HepG2 (cell line): ENCODE measurements at regions not wholly inside any gene's neighbourhood (a gene's known extent, or its start where the extent isn't known, plus 50 kb on each side); places are given as distances from the start of the nearest gene placed in this dataset.

Source experiments
- ATAC-seq: fragments of 200-7000 bp; cut with Tn5 transposase; 3 replicates; pipeline ENCODE4 v1.9.1; 2020; ENCODE audit warnings: mild to moderate bottlenecking, moderate library complexity
- BruUV-seq: library from RNA; stranded (reverse); fragments of 400-500 nt; replicated peaks from 2 replicates; lab custom pipeline; 2021; lab: Mats Ljungman, UMichigan
- CTCF ChIA-PET: fragments of 300-600 bp; formaldehyde crosslinking; extraction: SDS; loops from one replicate; lab custom pipeline; 2021; ENCODE audit warnings: low total read pairs, inconsistent platforms, low intra/inter-chr PET ratio; lab: Yijun Ruan, JAX
- POLR2A ChIA-PET: fragments of 350-600 bp; sonication (Branson Sonifier 250); formaldehyde crosslinking; loops from one replicate; lab custom pipeline; 2020; ENCODE audit warnings: antibody characterized with exemption, inconsistent platforms; lab: Yijun Ruan, JAX
- DNase-seq: peaks from one replicate; pipeline ENCODE4 v3.0.0-alpha.2; 2015; ENCODE audit warnings: low spot score
- FAIRE-seq: peaks from 3 replicates; lab custom pipeline; 2011; peaks lifted over from hg19 to GRCh38; lab: Jason Lieb, UNC
- H2AFZ ChIP-seq: one replicate; pipeline ENCODE4 v1.6.1; 2011; ENCODE audit warnings: low read length, inconsistent platforms
- H3K27ac ChIP-seq: fragments of 300-600 bp; 3 replicates; pipeline ENCODE4 v1.8.0; 2011; ENCODE audit warnings: mixed run types, mild to moderate bottlenecking, mixed read lengths, low read length, inconsistent platforms; ENCODE audit not compliant: insufficient read depth; ENCODE audit errors: extremely low read length
- H3K27me3 ChIP-seq, 2 experiments: fragments of 200-600 bp in 1 of 2; 2 replicates in 1 of 2; 3 replicates in 1 of 2; pipeline versions ENCODE4 v1.6.0 to v1.8.0; 2011; ENCODE audit warnings: low read length in 2 of 2, mild to moderate bottlenecking in 2 of 2, moderate library complexity in 2 of 2, inconsistent platforms in 1 of 2; ENCODE audit not compliant: insufficient read depth in 2 of 2, control insufficient read depth in 1 of 2
- H3K36me3 ChIP-seq, 2 experiments: fragments of 200-600 bp in 1 of 2; replicated peaks in 1 of 2; 2 replicates in 1 of 2; 3 replicates in 1 of 2; pipeline versions ENCODE4 v1.5.1 to v1.8.0; 2011; ENCODE audit warnings: low read length in 2 of 2, inconsistent platforms in 1 of 2; ENCODE audit not compliant: insufficient read depth in 2 of 2, control insufficient read depth in 1 of 2
- H3K4me1 ChIP-seq: 2 replicates; pipeline ENCODE4 v1.5.1; 2012; ENCODE audit warnings: low read length, inconsistent platforms; ENCODE audit not compliant: insufficient read depth
- H3K4me2 ChIP-seq: 2 replicates; pipeline ENCODE4 v1.6.0; 2011; ENCODE audit warnings: low read depth, low read length, inconsistent platforms
- H3K4me3 ChIP-seq, 3 experiments: fragments of 200-600 bp in 1 of 3; sonication (generic), shearing (Covaris generic) in 1 of 3; replicated peaks in 1 of 3; 2 replicates each; pipeline ENCODE4 v1.5.1; 2011 to 2016; ENCODE audit warnings: low read length in 3 of 3, inconsistent platforms in 2 of 3, low read depth in 2 of 3, mild to moderate bottlenecking in 2 of 3, control low read depth in 1 of 3, mixed read lengths in 1 of 3; ENCODE audit not compliant: insufficient read depth in 1 of 3
- H3K79me2 ChIP-seq: one replicate; pipeline ENCODE4 v1.6.1; 2011; ENCODE audit warnings: low read length, inconsistent platforms; ENCODE audit not compliant: insufficient read depth
- H3K9ac ChIP-seq: 2 replicates; pipeline ENCODE4 v1.6.0; 2011; ENCODE audit warnings: mild to moderate bottlenecking, low read depth, low read length, inconsistent platforms; ENCODE audit not compliant: insufficient read depth
- H3K9me3 ChIP-seq: 2 replicates; pipeline ENCODE4 v1.5.1; 2012; ENCODE audit warnings: mild to moderate bottlenecking, low read length
- H4K20me1 ChIP-seq: 2 replicates; pipeline ENCODE4 v1.6.0; 2011; ENCODE audit warnings: inconsistent platforms, mild to moderate bottlenecking, low read length, moderate library complexity; ENCODE audit not compliant: insufficient read depth
- HMG20A ChIP-seq: IDR thresholded peaks from 2 replicates; pipeline ENCODE4 v1.6.1; 2016; ENCODE audit warnings: borderline replicate concordance
- MZF1 ChIP-seq: sonication (generic); formaldehyde crosslinking; IDR thresholded peaks from 2 replicates; pipeline ENCODE4 v1.8.1; 2023; ENCODE audit warnings: mild to moderate bottlenecking, missing genetic modification reagents, borderline replicate concordance
- ZNF350 ChIP-seq: sonication (generic); formaldehyde crosslinking; IDR thresholded peaks from 2 replicates; pipeline ENCODE4 v1.4.0; 2020; ENCODE audit warnings: mild to moderate bottlenecking, low read depth, missing genetic modification reagents, borderline replicate concordance
- in situ Hi-C: cut with HindIII; loops from 2 replicates; pipeline ENCODE4 v1.10.0; 2017; ENCODE audit warnings: low pct_unique_long_range_greater_than_20kb; ENCODE audit not compliant: extremely low pct_ligation_motif_present
- intact Hi-C: fragments of 100-400 bp; cut with micrococcal nuclease; formaldehyde crosslinking; loops from one replicate; pipeline ENCODE4 v1.10.0; 2022; ENCODE audit not compliant: unreplicated experiment
- TF ChIP-seq, protein P1 (sequence below): sonication (generic); formaldehyde crosslinking; IDR thresholded peaks from 2 replicates; pipeline ENCODE4 v1.5.0; 2020; ENCODE audit warnings: mild to moderate bottlenecking, missing genetic modification reagents
- TF ChIP-seq, protein P2 (sequence below): sonication (generic); formaldehyde crosslinking; IDR thresholded peaks from 2 replicates; pipeline ENCODE4 v1.5.0; 2020; ENCODE audit warnings: missing genetic modification reagents
- TF ChIP-seq, protein P3 (sequence below): sonication (generic); formaldehyde crosslinking; IDR thresholded peaks from 2 replicates; pipeline ENCODE4 v1.4.0; 2020; ENCODE audit warnings: mild to moderate bottlenecking, missing genetic modification reagents

DNA sequence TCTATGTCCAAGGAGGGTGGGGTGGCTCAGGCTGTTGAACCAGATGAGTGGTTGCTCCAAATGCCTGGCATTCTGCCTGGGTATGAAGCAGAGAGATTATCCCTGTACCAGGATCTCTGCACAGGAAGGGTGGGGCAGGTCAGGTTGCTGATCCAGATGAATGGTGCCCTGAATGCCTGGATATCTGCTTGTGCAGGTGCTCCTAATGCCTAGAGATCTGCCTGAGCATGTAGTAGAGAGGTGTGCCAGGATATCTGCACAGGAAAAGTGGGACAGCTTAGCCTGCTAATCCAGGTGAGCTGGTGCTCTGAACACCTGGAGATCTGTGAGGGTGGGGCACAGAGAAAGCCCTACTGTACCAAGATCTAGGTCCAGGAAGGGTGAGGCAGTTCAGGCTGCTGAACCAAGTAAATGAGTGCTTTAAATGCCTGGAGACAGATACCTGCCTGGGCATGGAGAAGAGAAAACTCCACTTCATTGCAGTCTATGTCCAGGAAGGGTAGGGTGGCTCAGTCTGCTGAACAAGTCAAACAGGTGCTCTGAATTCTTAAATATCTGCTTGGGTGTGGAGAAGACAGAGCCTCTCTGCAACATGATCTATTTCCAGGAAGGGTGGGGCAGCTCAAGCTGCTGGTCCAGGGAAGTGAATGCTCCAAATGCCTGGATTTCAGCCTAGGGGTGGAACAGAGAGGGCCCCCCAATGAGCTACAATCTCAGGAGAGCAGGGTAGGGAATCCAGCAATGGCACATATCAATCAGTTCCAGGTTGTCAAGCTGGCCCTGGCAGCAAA is 189.4 kb upstream of the DMRTA1 start:
- TF ChIP-seq HMG20A (CRISPR knock-in tag) (no peak), MZF1 (no peak), ZNF350 (CRISPR knock-in tag) (no peak)
- TF ChIP-seq, protein P1, sequence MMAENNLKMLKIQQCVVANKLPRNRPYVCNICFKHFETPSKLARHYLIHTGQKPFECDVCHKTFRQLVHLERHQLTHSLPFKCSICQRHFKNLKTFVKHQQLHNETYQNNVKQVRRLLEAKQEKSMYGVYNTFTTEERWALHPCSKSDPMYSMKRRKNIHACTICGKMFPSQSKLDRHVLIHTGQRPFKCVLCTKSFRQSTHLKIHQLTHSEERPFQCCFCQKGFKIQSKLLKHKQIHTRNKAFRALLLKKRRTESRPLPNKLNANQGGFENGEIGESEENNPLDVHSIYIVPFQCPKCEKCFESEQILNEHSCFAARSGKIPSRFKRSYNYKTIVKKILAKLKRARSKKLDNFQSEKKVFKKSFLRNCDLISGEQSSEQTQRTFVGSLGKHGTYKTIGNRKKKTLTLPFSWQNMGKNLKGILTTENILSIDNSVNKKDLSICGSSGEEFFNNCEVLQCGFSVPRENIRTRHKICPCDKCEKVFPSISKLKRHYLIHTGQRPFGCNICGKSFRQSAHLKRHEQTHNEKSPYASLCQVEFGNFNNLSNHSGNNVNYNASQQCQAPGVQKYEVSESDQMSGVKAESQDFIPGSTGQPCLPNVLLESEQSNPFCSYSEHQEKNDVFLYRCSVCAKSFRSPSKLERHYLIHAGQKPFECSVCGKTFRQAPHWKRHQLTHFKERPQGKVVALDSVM = no peak
- TF ChIP-seq, protein P2, sequence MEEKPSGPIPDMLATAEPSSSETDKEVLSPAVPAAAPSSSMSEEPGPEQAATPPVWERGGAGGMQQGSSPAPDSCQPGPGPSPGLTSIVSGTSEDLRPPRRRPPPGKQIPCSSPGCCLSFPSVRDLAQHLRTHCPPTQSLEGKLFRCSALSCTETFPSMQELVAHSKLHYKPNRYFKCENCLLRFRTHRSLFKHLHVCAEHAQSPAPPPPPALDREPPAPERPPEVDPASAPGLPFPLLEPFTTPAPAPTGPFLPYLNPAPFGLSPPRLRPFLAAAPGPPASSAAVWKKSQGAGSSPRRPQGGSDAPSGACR (CRISPR knock-in tag) = no peak
- TF ChIP-seq, protein P3, sequence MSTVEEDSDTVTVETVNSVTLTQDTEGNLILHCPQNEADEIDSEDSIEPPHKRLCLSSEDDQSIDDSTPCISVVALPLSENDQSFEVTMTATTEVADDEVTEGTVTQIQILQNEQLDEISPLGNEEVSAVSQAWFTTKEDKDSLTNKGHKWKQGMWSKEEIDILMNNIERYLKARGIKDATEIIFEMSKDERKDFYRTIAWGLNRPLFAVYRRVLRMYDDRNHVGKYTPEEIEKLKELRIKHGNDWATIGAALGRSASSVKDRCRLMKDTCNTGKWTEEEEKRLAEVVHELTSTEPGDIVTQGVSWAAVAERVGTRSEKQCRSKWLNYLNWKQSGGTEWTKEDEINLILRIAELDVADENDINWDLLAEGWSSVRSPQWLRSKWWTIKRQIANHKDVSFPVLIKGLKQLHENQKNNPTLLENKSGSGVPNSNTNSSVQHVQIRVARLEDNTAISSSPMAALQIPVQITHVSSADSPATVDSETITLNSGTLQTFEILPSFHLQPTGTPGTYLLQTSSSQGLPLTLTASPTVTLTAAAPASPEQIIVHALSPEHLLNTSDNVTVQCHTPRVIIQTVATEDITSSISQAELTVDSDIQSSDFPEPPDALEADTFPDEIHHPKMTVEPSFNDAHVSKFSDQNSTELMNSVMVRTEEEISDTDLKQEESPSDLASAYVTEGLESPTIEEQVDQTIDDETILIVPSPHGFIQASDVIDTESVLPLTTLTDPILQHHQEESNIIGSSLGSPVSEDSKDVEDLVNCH (CRISPR knock-in tag) = no peak
- in situ Hi-C loops = no loop called here
- Histone ChIP-seq H3K4me1 (no peaks in the 10 kb centered on the region), H3K27ac (no peak overlapping the region), H3K27me3 (no peaks in the 10 kb centered on the region), H3K4me2 (no peak overlapping the region), H3K4me3 (no peak overlapping the region), H3K9me3 (no peaks in the 10 kb centered on the region; the same call in none of the 2 replicates), H3K36me3 (no peaks in the 10 kb centered on the region), H2AFZ (no peak overlapping the region), H3K9ac (no peak overlapping the region), H3K79me2 (no peaks in the 10 kb centered on the region), H4K20me1 (no peaks in the 10 kb centered on the region)
- CTCF ChIA-PET = no interaction called here
- no peak for ATAC-seq
- no peak for DNase-seq
- POLR2A ChIA-PET = no interaction called here
- intact Hi-C loops = no loop called here
- no peak for FAIRE-seq
- no TSS peak for BruUV-seq
